ENCODE measurements at regions not wholly inside any gene's neighbourhood (a gene's known extent, or its start where the extent isn't known, plus 50 kb on each side); places are given as distances from the start of the nearest gene placed in this dataset.

GRCh38 chr1:59170659-59171058 is 126.2 kb upstream of the FGGY start:
- no peak for TF ChIP-seq CTCF (IDR thresholded peaks at IDR 0.05)

- TF ChIP-seq CTCF (IDR thresholded peaks at IDR 0.05), result no peak
Observed at GRCh38 chr1:59171788-59172187, 125.1 kb upstream of the FGGY start.

GRCh38 chr1:59172693-59173092 is 124.2 kb upstream of the FGGY start:
- TF ChIP-seq CTCF (IDR thresholded peaks at IDR 0.05), result no peak

GRCh38 chr1:59173721-59174120 is 123.2 kb upstream of the FGGY start:
- no peak for TF ChIP-seq CTCF (IDR thresholded peaks at IDR 0.05)

- no peak for TF ChIP-seq CTCF (IDR thresholded peaks at IDR 0.05)
Observed at GRCh38 chr1:59176471-59176870, 120.4 kb upstream of the FGGY start.

- no peak for TF ChIP-seq CTCF (IDR thresholded peaks at IDR 0.05)
Observed at GRCh38 chr1:59177756-59178155, 119.1 kb upstream of the FGGY start.

- no peak for TF ChIP-seq CTCF (IDR thresholded peaks at IDR 0.05)
Observed at GRCh38 chr1:59178339-59179187, 118.3 kb upstream of the FGGY start.
